HG03066 (cell line): ENCODE measurements at regions not wholly inside any gene's neighbourhood (a gene's known extent, or its start where the extent isn't known, plus 50 kb on each side); places are given as distances from the start of the nearest gene placed in this dataset.

Experiments used
- ATAC-seq: cut with Tn5 transposase; IDR thresholded peaks from one replicate; pipeline ENCODE4 v1.9.1; 2021; ENCODE audit warnings: low read depth; ENCODE audit not compliant: unreplicated experiment

- no peak for ATAC-seq
Observed at GRCh38 chr5:2281446-2281845, 398.7 kb upstream of the IRX4 start.

- no peak for ATAC-seq
Observed at GRCh38 chr5:2280318-2280717, 397.6 kb upstream of the IRX4 start.

GRCh38 chr5:2278825-2279456 is 396.2 kb upstream of the IRX4 start:
- no peak for ATAC-seq

- no peak for ATAC-seq
Observed at GRCh38 chr5:2277886-2278285, 395.2 kb upstream of the IRX4 start.

- no peak for ATAC-seq
Observed at GRCh38 chr5:2276101-2276500, 393.4 kb upstream of the IRX4 start.

- ATAC-seq = no peak
Observed at GRCh38 chr5:2272755-2273154, 390.0 kb upstream of the IRX4 start.

GRCh38 chr5:2272039-2272438 is 389.3 kb upstream of the IRX4 start:
- no peak for ATAC-seq

- ATAC-seq = no peak
Observed at GRCh38 chr5:2271316-2271715, 388.6 kb upstream of the IRX4 start.

GRCh38 chr5:2270467-2270866 is 387.7 kb upstream of the IRX4 start:
- ATAC-seq = no peak

- ATAC-seq = no peak
Observed at GRCh38 chr5:2269656-2270055, 386.9 kb upstream of the IRX4 start.

- ATAC-seq = no peak
Observed at GRCh38 chr5:2267991-2268390, 385.3 kb upstream of the IRX4 start.

- no peak for ATAC-seq
Observed at GRCh38 chr5:2266641-2267240, 384.0 kb upstream of the IRX4 start.

- ATAC-seq = no peak
Observed at GRCh38 chr5:2265341-2265740, 382.6 kb upstream of the IRX4 start.

- ATAC-seq = no peak
Observed at GRCh38 chr5:2263763-2264162, 381.0 kb upstream of the IRX4 start.

- ATAC-seq = no peak
Observed at GRCh38 chr5:2262620-2263019, 379.9 kb upstream of the IRX4 start.

GRCh38 chr5:2261004-2261703 is 378.4 kb upstream of the IRX4 start:
- ATAC-seq = no peak

GRCh38 chr5:2260211-2261003 is 377.7 kb upstream of the IRX4 start:
- no peak for ATAC-seq

- ATAC-seq = no peak
Observed at GRCh38 chr5:2259494-2260107, 376.9 kb upstream of the IRX4 start.

GRCh38 chr5:2258861-2259260 is 376.1 kb upstream of the IRX4 start:
- ATAC-seq = no peak

- no peak for ATAC-seq
Observed at GRCh38 chr5:2257326-2258244, 374.9 kb upstream of the IRX4 start.
